GM13977 (cell line): ENCODE measurements at regions not wholly inside any gene's neighbourhood (a gene's known extent, or its start where the extent isn't known, plus 50 kb on each side); places are given as distances from the start of the nearest gene placed in this dataset.
"Not testable (repeated sequence)": the region's sequence is repeated elsewhere in the genome, so short reads cannot be mapped to it uniquely, and the experiment has no call there.

Source experiments
- DNase-seq: peaks from one replicate; pipeline ENCODE4 v3.0.0; 2012; ENCODE audit warnings: low spot score
- in situ Hi-C: fragments of 300-500 bp; cut with MboI; formaldehyde crosslinking; loops from one replicate; pipeline ENCODE4 v1.12.0; 2022; ENCODE audit warnings: low sequenced_read_pairs, low pct_unique_long_range_greater_than_20kb, mixed read lengths, inconsistent platforms; ENCODE audit not compliant: unreplicated experiment
- TF ChIP-seq, protein P1 (sequence below): IDR thresholded peaks from 2 replicates; pipeline ENCODE4 v1.5.1; 2012; ENCODE audit warnings: mild to moderate bottlenecking, control low read depth; ENCODE audit not compliant: insufficient read depth; ENCODE audit errors: extremely low read depth, missing control alignments

DNA sequence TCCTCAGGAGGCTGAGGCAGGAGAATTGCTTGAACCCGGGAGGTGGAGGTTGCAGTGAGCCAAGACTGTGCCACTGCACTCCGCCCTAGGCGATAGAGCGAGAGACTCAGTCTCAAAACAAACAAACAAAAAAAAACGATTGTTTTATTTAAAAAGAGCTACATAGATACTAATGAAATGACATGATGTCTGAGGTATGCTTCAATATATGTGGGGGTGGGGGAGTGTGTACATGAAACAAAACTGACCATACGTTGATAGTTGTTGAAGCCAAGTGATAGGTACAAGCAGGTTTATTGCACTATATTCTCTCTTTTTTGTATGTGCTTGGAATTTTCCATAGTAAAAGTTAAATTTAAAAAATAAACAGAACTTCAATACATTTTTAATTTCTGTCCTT is 240.1 kb downstream of the TFAP2A start:
- TF ChIP-seq, protein P1, sequence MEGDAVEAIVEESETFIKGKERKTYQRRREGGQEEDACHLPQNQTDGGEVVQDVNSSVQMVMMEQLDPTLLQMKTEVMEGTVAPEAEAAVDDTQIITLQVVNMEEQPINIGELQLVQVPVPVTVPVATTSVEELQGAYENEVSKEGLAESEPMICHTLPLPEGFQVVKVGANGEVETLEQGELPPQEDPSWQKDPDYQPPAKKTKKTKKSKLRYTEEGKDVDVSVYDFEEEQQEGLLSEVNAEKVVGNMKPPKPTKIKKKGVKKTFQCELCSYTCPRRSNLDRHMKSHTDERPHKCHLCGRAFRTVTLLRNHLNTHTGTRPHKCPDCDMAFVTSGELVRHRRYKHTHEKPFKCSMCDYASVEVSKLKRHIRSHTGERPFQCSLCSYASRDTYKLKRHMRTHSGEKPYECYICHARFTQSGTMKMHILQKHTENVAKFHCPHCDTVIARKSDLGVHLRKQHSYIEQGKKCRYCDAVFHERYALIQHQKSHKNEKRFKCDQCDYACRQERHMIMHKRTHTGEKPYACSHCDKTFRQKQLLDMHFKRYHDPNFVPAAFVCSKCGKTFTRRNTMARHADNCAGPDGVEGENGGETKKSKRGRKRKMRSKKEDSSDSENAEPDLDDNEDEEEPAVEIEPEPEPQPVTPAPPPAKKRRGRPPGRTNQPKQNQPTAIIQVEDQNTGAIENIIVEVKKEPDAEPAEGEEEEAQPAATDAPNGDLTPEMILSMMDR = no peak
- DNase-seq = no peak
- in situ Hi-C loops = no loop called here

GRCh38 chr6:10174056-10174455 is 240.8 kb downstream of the TFAP2A start:
- TF ChIP-seq, protein P1 = no peak
- no peak for DNase-seq
- in situ Hi-C loops = no loop called here

GRCh38 chr6:10171706-10172105 is 243.2 kb downstream of the TFAP2A start:
- DNase-seq, in situ Hi-C loops: not testable (repeated sequence)

GRCh38 chr6:10170816-10171215 is 244.1 kb downstream of the TFAP2A start:
- in situ Hi-C loops = no loop called here
- TF ChIP-seq, protein P1 = no peak
- DNase-seq = no peak

DNA sequence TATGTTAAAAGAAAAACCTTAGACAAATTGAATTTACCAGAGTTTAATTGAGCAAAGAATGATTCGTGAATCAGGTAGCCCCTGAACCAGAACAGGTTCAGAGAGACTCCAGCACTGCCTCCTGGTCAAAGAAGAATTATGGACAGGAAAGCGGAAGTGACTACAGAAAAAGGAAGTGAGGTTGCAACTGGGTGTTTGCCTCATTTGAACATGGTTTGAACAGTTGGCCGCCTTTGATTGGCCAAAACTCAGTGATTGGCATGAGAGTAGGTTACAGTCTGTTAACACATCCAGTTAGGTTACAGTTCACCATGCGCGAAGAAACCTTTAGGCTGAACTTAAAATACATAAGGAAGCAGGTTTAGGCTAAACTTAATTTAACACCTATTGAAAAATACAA is 248.8 kb downstream of the TFAP2A start:
- DNase-seq = no peak
- TF ChIP-seq, protein P1 = no peak
- in situ Hi-C loops = no loop called here

DNA sequence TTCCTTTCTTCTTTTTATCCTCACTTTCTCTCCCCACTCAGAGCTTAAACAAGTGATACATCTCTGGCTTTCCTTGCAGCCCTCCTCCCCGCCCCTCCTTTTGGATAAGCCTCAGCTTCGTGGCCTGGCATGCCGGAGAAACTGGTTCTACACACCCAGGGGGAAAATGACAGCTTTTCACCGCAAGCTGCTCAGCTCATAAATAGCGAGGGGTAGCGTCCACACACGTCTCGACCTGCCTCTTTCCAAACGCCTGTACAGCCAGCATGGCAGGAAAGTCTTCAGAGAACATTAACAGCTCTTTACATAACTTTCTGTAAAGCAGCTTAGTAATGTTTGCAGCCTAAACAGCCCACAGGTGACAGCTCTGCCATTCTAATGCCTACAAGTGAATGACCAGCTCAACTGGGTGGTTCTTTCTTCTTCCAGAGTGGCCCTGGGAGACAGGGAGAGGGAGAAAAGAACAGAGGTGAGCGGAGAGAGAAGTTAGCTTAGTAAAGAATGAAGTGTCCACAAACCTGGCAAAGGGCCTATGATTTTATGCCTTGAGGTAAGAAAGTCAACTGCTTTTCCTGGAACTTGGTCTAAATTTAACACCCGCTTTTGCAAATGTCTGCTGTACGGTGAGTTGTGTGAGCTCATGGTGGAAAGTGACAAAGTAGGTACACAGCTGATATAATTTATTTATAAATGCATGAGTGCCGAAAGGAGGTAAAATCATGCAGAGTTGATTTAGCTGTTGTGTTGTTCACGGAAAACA is 251.5 kb downstream of the TFAP2A start:
- DNase-seq = no peak
- in situ Hi-C loops = no loop called here
- TF ChIP-seq, protein P1 = no peak

DNA sequence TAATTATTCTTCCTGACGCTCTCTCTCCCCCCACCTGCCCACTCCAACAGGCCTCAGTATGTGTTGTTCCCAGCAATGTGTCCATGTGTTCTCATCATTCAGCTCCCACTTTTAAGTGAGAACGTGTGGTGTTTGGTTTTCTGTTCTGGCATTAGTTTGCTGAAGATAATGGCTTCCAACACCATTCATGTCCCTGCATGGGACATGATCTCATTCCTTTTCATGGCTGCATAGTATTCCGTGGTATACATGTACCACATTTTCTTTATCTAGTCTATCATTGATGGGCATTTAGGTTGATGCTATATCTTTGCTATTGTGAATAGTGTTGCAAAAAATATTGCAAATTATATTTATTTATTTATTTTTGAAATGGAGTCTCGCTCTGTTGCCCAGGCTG is 258.0 kb downstream of the TFAP2A start:
- no peak for DNase-seq
- TF ChIP-seq, protein P1 = no peak
- in situ Hi-C loops = no loop called here
